Stomach (tissue), 8 donors: ENCODE measurements at regions not wholly inside any gene's neighbourhood (a gene's known extent, or its start where the extent isn't known, plus 50 kb on each side); places are given as distances from the start of the nearest gene placed in this dataset.

Experiments used
- DNase-seq, 2 donors: peaks; one replicate each; pipeline versions ENCODE4 v3.0.0 to v3.0.0-alpha.2; 2013 to 2019
- H3K27ac ChIP-seq, 5 donors: fragments of 200-600 bp in 4 of 5; sonication (generic) in 4 of 5; one replicate each; pipeline ENCODE4 v1.5.1; 2013 to 2019; ENCODE audit warnings: mild to moderate bottlenecking in 1 of 5, moderate library complexity in 1 of 5
- H3K27me3 ChIP-seq, 3 donors: fragments of 200-600 bp; sonication (generic); one replicate each; pipeline ENCODE4 v1.5.1; 2017 to 2019; ENCODE audit warnings: mixed run types in 1 of 3
- H3K36me3 ChIP-seq, 4 donors: fragments of 200-600 bp; sonication (generic); 1 replicate in 3 of 4; 2 replicates in 1 of 4; pipeline ENCODE4 v1.5.1; 2016 to 2019
- H3K4me1 ChIP-seq, 4 donors: fragments of 200-600 bp; sonication (generic); one replicate each; pipeline ENCODE4 v1.5.1; 2016 to 2019
- H3K4me3 ChIP-seq, 4 donors: fragments of 200-600 bp; sonication (generic) in 3 of 4; one replicate each; pipeline ENCODE4 v1.5.1; 2016 to 2019; ENCODE audit warnings: mild to moderate bottlenecking in 1 of 4
- H3K9me3 ChIP-seq, 4 donors: fragments of 200-600 bp; sonication (generic); one replicate each; pipeline ENCODE4 v1.5.1; 2016 to 2019
- CTCF ChIP-seq, 7 experiments: fragments of 450-650 bp in 4 of 7; fragments of 200-600 bp in 3 of 7; sonication (generic) in 3 of 7; IDR thresholded peaks; one replicate each; pipeline ENCODE4 v1.5.1; 2016 to 2019; ENCODE audit warnings: antibody characterized with exemption in 7 of 7, control low read depth in 2 of 7, mild to moderate bottlenecking in 1 of 7
- EP300 ChIP-seq: sonication (generic); formaldehyde crosslinking; IDR thresholded peaks from one replicate; pipeline ENCODE4 v1.6.1; 2017; ENCODE audit warnings: antibody characterized with exemption
- POLR2A ChIP-seq, 4 donors: fragments of 450-650 bp; IDR thresholded peaks; one replicate each; pipeline ENCODE4 v1.6.1; 2016; ENCODE audit warnings: antibody characterized with exemption in 4 of 4, control low read depth in 2 of 4, mild to moderate bottlenecking in 1 of 4, moderate library complexity in 1 of 4
- POLR2AphosphoS5 ChIP-seq, 3 donors: sonication (generic); formaldehyde crosslinking; IDR thresholded peaks; one replicate each; pipeline ENCODE4 v1.6.1; 2016; ENCODE audit warnings: antibody characterized with exemption in 3 of 3
- WGBS, 5 donors: extraction: QIAGEN DNeasy Blood & Tissue Kit in 3 of 5; methylation state at CpG; one replicate each; pipeline versions ENCODE4 v1.1.5 to v1.1.7; 2013 to 2018; 5-methylcytosine and 5-hydroxymethylcytosine counted together
- intact Hi-C: fragments of 100-400 bp; cut with DNase I; formaldehyde crosslinking; loops from one replicate; pipeline ENCODE4 v1.15.1; 2023; ENCODE audit warnings: low total_unique reads
- donor health status: healthy with polysubstance abuse.
- donor health status: Bipolar disorder and iron deficiency.
- donor health status: healthy.

DNA sequence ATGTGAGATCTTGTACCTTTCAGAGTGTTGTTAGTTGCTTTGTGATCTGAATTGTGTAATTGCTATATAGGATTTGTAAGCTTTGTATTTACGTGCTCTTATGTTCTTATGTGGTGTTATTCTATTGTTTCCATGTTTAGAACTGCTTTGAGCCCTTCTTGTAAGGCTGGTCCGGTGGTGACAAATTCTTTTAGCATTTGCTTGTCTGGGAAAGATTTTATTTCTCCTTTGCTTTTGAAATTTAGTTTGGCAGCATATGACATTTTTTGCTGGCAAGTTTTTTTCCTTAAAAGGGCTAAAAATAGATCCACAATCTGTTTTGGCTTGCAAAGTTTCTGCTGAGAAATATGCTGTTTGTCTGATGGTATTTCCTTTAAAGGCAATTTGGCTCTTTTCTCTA is 1089.2 kb upstream of the PCDH9 start:
- H3K27ac ChIP-seq: no peak overlapping the region
- TF ChIP-seq CTCF (IDR thresholded peaks at IDR 0.05) (no peak), EP300 (no peak), POLR2AphosphoS5 (IDR thresholded peaks at IDR 0.05) (no peak), POLR2A (IDR thresholded peaks at IDR 0.05) (no peak)
- no peak for DNase-seq
- peaks cover 0 to 45% (median 21%) of the 10 kb centered on the region in 4 donors for H3K9me3 ChIP-seq
- H3K27me3 ChIP-seq: no peaks in the 10 kb centered on the region
- WGBS, 5 donors: 79 to 94% (median 84%) methylated on average over 2 of the region's 2 CpGs
- intact Hi-C loops: no loop called here
- H3K4me3 ChIP-seq: no peak overlapping the region
- no peaks in the 10 kb centered on the region for H3K36me3 ChIP-seq
- H3K4me1 ChIP-seq: no peaks in the 10 kb centered on the region

DNA sequence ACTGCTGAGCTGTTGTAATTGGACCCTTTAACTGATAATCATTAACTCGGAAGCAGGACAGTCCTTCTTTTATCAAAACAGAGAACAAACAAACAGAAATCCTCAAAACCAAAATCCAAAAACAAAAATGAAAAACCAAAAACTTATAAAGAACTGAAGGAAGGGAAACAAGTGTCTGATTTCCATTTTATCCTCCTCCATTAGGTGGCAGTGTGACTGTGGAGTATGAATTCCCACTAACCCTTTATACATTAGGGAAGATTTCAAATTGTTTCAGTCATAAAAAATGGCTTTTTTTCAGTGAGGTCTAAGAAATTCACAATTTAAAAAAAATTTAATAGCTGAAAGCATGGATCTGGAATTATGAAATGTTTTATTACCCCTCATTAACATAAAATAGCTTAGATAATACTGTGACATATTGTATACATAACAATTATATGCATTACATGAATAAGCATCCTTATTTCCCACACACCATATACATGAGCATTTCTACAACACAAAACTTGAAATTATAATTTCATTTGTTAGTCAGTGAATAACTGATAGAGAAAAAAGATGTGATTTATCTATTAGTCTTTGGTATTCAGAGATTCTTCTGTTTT is 1074.3 kb upstream of the PCDH9 start:
- Histone ChIP-seq H3K36me3 (no peaks in the 10 kb centered on the region), H3K4me3 (no peak overlapping the region), H3K27ac (no peak overlapping the region), H3K4me1 (no peaks in the 10 kb centered on the region), H3K27me3 (no peaks in the 10 kb centered on the region), H3K9me3 (no peaks in the 10 kb centered on the region)
- 14 to 24% (median 21%) methylated on average over 1 of the region's 1 CpG for WGBS, 5 donors
- intact Hi-C loops: no loop called here
- TF ChIP-seq CTCF (IDR thresholded peaks at IDR 0.05) (peak in 5 of 7 experiments; percentile 16 to 44 (median 31)), POLR2A (IDR thresholded peaks at IDR 0.05) (no peak), EP300 (no peak)
- peak in 1 of 2 donors; percentile 48 for DNase-seq

- H3K27me3 ChIP-seq: no peaks in the 10 kb centered on the region
- no peak overlapping the region for H3K4me3 ChIP-seq
- H3K27ac ChIP-seq: no peak overlapping the region
- DNase-seq: no peak
- no peaks in the 10 kb centered on the region for H3K9me3 ChIP-seq
- no peaks in the 10 kb centered on the region for H3K36me3 ChIP-seq
- intact Hi-C loops: no loop called here
- no peaks in the 10 kb centered on the region for H3K4me1 ChIP-seq
- TF ChIP-seq POLR2A (IDR thresholded peaks at IDR 0.05) (no peak), EP300 (no peak), CTCF (IDR thresholded peaks at IDR 0.05) (no peak), POLR2AphosphoS5 (IDR thresholded peaks at IDR 0.05) (no peak)
These were observed 1063.5 kb upstream of the PCDH9 start for GRCh38 chr13:68293631-68294030.

DNA sequence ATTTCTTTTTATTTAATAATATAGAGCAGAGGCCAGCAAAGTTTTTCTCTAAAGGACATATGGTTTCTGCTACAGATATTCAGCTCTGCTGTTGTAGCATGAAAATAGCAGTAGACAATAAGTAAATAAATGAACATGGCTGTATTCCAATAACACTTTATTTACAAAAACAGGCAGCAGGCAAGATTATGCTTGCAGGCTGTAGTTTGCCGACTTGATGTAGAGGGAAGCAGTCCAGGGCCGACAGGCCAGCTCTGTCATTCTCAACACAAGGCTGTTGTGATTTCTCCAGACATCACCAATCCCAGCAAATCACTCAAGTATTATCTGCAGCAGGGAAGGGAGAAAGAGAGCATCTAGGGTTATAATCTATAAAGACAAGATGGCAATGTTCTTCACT is 1062.5 kb upstream of the PCDH9 start:
- intact Hi-C loops: no loop called here
- TF ChIP-seq POLR2AphosphoS5 (IDR thresholded peaks at IDR 0.05) (no peak), EP300 (no peak), POLR2A (IDR thresholded peaks at IDR 0.05) (no peak), CTCF (IDR thresholded peaks at IDR 0.05) (no peak)
- no peak overlapping the region for H3K4me3 ChIP-seq
- H3K27me3 ChIP-seq: no peaks in the 10 kb centered on the region
- no peaks in the 10 kb centered on the region for H3K36me3 ChIP-seq
- peak in 1 of 2 donors; percentile 16 for DNase-seq
- WGBS, 5 donors: 23 to 53% (median 37%) methylated on average over 2 of the region's 2 CpGs
- H3K27ac ChIP-seq: no peak overlapping the region
- no peaks in the 10 kb centered on the region for H3K9me3 ChIP-seq
- no peaks in the 10 kb centered on the region for H3K4me1 ChIP-seq
